ENCODE measurements at regions not wholly inside any gene's neighbourhood (a gene's known extent, or its start where the extent isn't known, plus 50 kb on each side); places are given as distances from the start of the nearest gene placed in this dataset.

GRCh38 chr3:34394978-34395748, 596.7 kb downstream of the PDCD6IP start:
- no peaks in the 10 kb centered on the region for H3K79me2 ChIP-seq (ENCODE audit: low read depth)
- no peaks in the 10 kb centered on the region for H3K36me3 ChIP-seq (ENCODE audit: low read depth)
- TF ChIP-seq EZH2 (IDR thresholded peaks at IDR 0.05; ENCODE audit: low read depth): no peak
- TF ChIP-seq, protein P1, sequence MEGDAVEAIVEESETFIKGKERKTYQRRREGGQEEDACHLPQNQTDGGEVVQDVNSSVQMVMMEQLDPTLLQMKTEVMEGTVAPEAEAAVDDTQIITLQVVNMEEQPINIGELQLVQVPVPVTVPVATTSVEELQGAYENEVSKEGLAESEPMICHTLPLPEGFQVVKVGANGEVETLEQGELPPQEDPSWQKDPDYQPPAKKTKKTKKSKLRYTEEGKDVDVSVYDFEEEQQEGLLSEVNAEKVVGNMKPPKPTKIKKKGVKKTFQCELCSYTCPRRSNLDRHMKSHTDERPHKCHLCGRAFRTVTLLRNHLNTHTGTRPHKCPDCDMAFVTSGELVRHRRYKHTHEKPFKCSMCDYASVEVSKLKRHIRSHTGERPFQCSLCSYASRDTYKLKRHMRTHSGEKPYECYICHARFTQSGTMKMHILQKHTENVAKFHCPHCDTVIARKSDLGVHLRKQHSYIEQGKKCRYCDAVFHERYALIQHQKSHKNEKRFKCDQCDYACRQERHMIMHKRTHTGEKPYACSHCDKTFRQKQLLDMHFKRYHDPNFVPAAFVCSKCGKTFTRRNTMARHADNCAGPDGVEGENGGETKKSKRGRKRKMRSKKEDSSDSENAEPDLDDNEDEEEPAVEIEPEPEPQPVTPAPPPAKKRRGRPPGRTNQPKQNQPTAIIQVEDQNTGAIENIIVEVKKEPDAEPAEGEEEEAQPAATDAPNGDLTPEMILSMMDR (conservative IDR thresholded peaks at IDR 0.05): no peak
- H3K4me1 ChIP-seq (replicated peaks; ENCODE audit: insufficient read depth): no peaks in the 10 kb centered on the region
- no TSS peak for BruUV-seq (replicated peaks)
- H3K27me3 ChIP-seq (ENCODE audit: insufficient read depth, low read depth): no peaks in the 10 kb centered on the region
- H3F3A ChIP-seq (ENCODE audit: insufficient read depth, low read depth): no peaks in the 10 kb centered on the region
- H3K27ac ChIP-seq: no peak overlapping the region
- no peaks in the 10 kb centered on the region for H4K20me1 ChIP-seq (ENCODE audit: insufficient read depth)
- H3K9me2 ChIP-seq (ENCODE audit: insufficient read depth): no peaks in the 10 kb centered on the region
- no peaks in the 10 kb centered on the region for H3K9me3 ChIP-seq (ENCODE audit: insufficient read depth, low read depth)
- intact Hi-C loops (cut with micrococcal nuclease; ENCODE audit: unreplicated experiment): no loop called here
- no peak overlapping the region for H3K4me2 ChIP-seq
- no peak for DNase-seq
- H3K4me3 ChIP-seq: no peak overlapping the region
- POLR2A ChIA-PET (ENCODE audit: unreplicated experiment): no interaction called here
- CTCF ChIA-PET: no interaction called here
- H2AFZ ChIP-seq: no peak overlapping the region

DNA sequence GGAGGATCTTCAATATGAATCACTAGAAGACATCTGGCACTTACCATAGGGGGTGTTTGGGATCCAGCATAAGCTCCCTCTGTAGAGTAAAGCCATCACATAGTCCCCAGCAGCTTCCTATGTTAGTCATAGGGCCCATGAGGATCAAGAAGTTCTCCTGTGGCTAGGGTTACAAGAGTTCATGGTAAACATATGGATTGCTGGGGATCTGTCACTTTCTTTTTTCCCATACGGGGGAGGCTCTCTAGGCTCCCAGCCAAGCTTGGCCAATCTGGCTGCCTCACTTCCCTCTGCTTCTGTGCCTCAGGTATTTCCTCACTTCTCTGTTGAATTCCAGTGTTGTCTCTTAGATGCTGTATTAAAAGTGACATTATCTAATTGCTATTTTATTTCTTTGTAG, 597.9 kb downstream of the PDCD6IP start:
- no peak for TF ChIP-seq EZH2 (IDR thresholded peaks at IDR 0.05; ENCODE audit: low read depth)
- TF ChIP-seq, protein P1 (conservative IDR thresholded peaks at IDR 0.05): no peak
- Histone ChIP-seq H3K4me1 (replicated peaks; ENCODE audit: insufficient read depth) (no peaks in the 10 kb centered on the region), H4K20me1 (ENCODE audit: insufficient read depth) (no peaks in the 10 kb centered on the region), H3F3A (ENCODE audit: insufficient read depth, low read depth) (no peaks in the 10 kb centered on the region), H3K9me2 (ENCODE audit: insufficient read depth) (no peaks in the 10 kb centered on the region), H3K4me2 (no peak overlapping the region), H3K27me3 (ENCODE audit: insufficient read depth, low read depth) (no peaks in the 10 kb centered on the region), H3K9me3 (ENCODE audit: insufficient read depth, low read depth) (no peaks in the 10 kb centered on the region), H3K27ac (no peak overlapping the region), H3K79me2 (ENCODE audit: low read depth) (no peaks in the 10 kb centered on the region), H3K36me3 (ENCODE audit: low read depth) (no peaks in the 10 kb centered on the region), H2AFZ (no peak overlapping the region), H3K4me3 (no peak overlapping the region)
- BruUV-seq (replicated peaks): no TSS peak
- no peak for DNase-seq
- ChIA-PET POLR2A (ENCODE audit: unreplicated experiment) (no interaction called here), CTCF (no interaction called here)
- intact Hi-C loops (cut with micrococcal nuclease; ENCODE audit: unreplicated experiment): no loop called here

GRCh38 chr3:34396956-34397355, 598.5 kb downstream of the PDCD6IP start:
- Histone ChIP-seq H3K79me2 (ENCODE audit: low read depth) (no peaks in the 10 kb centered on the region), H3K9me3 (ENCODE audit: insufficient read depth, low read depth) (no peaks in the 10 kb centered on the region), H3K4me3 (no peak overlapping the region), H3K27ac (no peak overlapping the region), H4K20me1 (ENCODE audit: insufficient read depth) (no peaks in the 10 kb centered on the region), H3K36me3 (ENCODE audit: low read depth) (no peaks in the 10 kb centered on the region), H3F3A (ENCODE audit: insufficient read depth, low read depth) (no peaks in the 10 kb centered on the region), H3K9me2 (ENCODE audit: insufficient read depth) (no peaks in the 10 kb centered on the region), H3K4me1 (replicated peaks; ENCODE audit: insufficient read depth) (no peaks in the 10 kb centered on the region), H3K27me3 (ENCODE audit: insufficient read depth, low read depth) (no peaks in the 10 kb centered on the region), H3K4me2 (no peak overlapping the region), H2AFZ (no peak overlapping the region)
- CTCF ChIA-PET: no interaction called here
- intact Hi-C loops (cut with micrococcal nuclease; ENCODE audit: unreplicated experiment): no loop called here
- BruUV-seq (replicated peaks): no TSS peak
- TF ChIP-seq EZH2 (IDR thresholded peaks at IDR 0.05; ENCODE audit: low read depth): no peak
- TF ChIP-seq, protein P1 (conservative IDR thresholded peaks at IDR 0.05): no peak
- DNase-seq: no peak
- POLR2A ChIA-PET (ENCODE audit: unreplicated experiment): no interaction called here
